DOHH2 (cell line): ENCODE measurements at regions not wholly inside any gene's neighbourhood (a gene's known extent, or its start where the extent isn't known, plus 50 kb on each side); places are given as distances from the start of the nearest gene placed in this dataset.

ENCODE experiments used
- H3F3A ChIP-seq: fragments of 200-600 bp; sonication (generic), shearing (Covaris generic); 2 replicates; pipeline ENCODE4 v1.6.0; 2016; ENCODE audit warnings: antibody characterized with exemption, mild to moderate bottlenecking; ENCODE audit not compliant: control insufficient read depth, insufficient read depth
- H3K27ac ChIP-seq: fragments of 200-600 bp; sonication (generic); 2 replicates; pipeline ENCODE4 v1.5.1; 2014; ENCODE audit warnings: low read depth, mild to moderate bottlenecking, low read length, moderate library complexity
- H3K27me3 ChIP-seq: fragments of 200-600 bp; sonication (generic); 2 replicates; pipeline ENCODE4 v1.6.1; 2014; ENCODE audit warnings: mild to moderate bottlenecking, low read length, mixed read lengths; ENCODE audit not compliant: control insufficient read depth
- H3K36me3 ChIP-seq: fragments of 200-600 bp; sonication (generic); 2 replicates; pipeline ENCODE4 v1.6.1; 2014; ENCODE audit warnings: mild to moderate bottlenecking, low read length, moderate library complexity, mixed read lengths; ENCODE audit not compliant: control insufficient read depth
- H3K4me1 ChIP-seq: fragments of 200-600 bp; sonication (generic); 2 replicates; pipeline ENCODE4 v1.6.1; 2014; ENCODE audit warnings: mild to moderate bottlenecking, low read length, mixed read lengths; ENCODE audit not compliant: control insufficient read depth
- H3K4me2 ChIP-seq: fragments of 200-600 bp; sonication (generic); 2 replicates; pipeline ENCODE4 v1.6.0; 2014; ENCODE audit warnings: mild to moderate bottlenecking, low read length, moderate library complexity
- H3K4me3 ChIP-seq: fragments of 200-600 bp; sonication (generic); 2 replicates; pipeline ENCODE4 v1.5.1; 2014; ENCODE audit warnings: mild to moderate bottlenecking, low read length, mixed read lengths
- H3K79me2 ChIP-seq: fragments of 200-600 bp; sonication (generic); 2 replicates; pipeline ENCODE4 v1.6.1; 2014; ENCODE audit warnings: mild to moderate bottlenecking, low read length, mixed read lengths; ENCODE audit not compliant: control insufficient read depth
- H3K9me2 ChIP-seq: fragments of 200-600 bp; sonication (generic); replicated peaks from 2 replicates; pipeline ENCODE4 v1.6.1; 2014; ENCODE audit warnings: mild to moderate bottlenecking, low read length, mixed read lengths; ENCODE audit not compliant: control insufficient read depth
- H3K9me3 ChIP-seq: fragments of 200-600 bp; sonication (generic); 2 replicates; pipeline ENCODE4 v1.6.1; 2014; ENCODE audit warnings: antibody characterized with exemption, low read length, mixed read lengths; ENCODE audit not compliant: control insufficient read depth, insufficient read depth
- H4K20me1 ChIP-seq: fragments of 200-600 bp; sonication (generic); 2 replicates; pipeline ENCODE4 v1.6.0; 2014; ENCODE audit warnings: low read depth, mild to moderate bottlenecking, antibody characterized with exemption, low read length, moderate library complexity; ENCODE audit not compliant: control insufficient read depth, insufficient read depth
- EZH2phosphoT487 ChIP-seq: fragments of 200-600 bp; sonication (generic); IDR thresholded peaks from 2 replicates; pipeline ENCODE4 v1.6.1; 2017; ENCODE audit warnings: borderline replicate concordance, mild to moderate bottlenecking, antibody characterized with exemption, low read length, moderate library complexity, mixed read lengths
- TF ChIP-seq, protein P1 (sequence below): fragments of 200-600 bp; sonication (generic); IDR thresholded peaks from one replicate; pipeline ENCODE4 v1.5.1; 2014; ENCODE audit warnings: antibody characterized with exemption, mild to moderate bottlenecking, low read depth, low read length; ENCODE audit not compliant: poor library complexity, severe bottlenecking

DNA sequence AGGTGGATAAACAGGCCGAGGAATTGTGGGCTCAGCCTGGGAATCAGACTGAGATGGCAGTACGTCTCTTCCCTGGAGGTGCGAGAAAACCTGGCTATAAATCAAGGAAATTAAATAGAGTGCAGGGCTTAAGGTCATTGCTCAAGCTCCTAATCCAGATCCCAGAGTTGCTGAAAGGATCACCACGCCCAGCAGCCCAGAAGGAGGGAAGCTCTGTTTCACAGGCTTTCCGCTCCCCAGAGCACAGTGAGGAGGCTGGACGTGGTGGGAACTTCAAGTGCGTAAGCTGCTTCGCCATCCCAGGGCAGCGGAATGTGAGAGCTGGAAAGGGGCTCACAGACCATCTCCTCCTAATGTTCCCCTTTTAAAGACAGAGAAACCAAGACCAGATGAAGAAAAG is 651.6 kb upstream of the TBX3 start:
- TF ChIP-seq, protein P1, sequence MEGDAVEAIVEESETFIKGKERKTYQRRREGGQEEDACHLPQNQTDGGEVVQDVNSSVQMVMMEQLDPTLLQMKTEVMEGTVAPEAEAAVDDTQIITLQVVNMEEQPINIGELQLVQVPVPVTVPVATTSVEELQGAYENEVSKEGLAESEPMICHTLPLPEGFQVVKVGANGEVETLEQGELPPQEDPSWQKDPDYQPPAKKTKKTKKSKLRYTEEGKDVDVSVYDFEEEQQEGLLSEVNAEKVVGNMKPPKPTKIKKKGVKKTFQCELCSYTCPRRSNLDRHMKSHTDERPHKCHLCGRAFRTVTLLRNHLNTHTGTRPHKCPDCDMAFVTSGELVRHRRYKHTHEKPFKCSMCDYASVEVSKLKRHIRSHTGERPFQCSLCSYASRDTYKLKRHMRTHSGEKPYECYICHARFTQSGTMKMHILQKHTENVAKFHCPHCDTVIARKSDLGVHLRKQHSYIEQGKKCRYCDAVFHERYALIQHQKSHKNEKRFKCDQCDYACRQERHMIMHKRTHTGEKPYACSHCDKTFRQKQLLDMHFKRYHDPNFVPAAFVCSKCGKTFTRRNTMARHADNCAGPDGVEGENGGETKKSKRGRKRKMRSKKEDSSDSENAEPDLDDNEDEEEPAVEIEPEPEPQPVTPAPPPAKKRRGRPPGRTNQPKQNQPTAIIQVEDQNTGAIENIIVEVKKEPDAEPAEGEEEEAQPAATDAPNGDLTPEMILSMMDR, result no peak
- no peak for TF ChIP-seq EZH2phosphoT487

GRCh38 chr12:115335048-115335447 is 651.1 kb upstream of the TBX3 start:
- H3K36me3 ChIP-seq, result no peaks in the 10 kb centered on the region
- TF ChIP-seq, protein P1, result no peak
- no peak for TF ChIP-seq EZH2phosphoT487
- H3K9me2 ChIP-seq, result no peaks in the 10 kb centered on the region
- no peaks in the 10 kb centered on the region for H3K27me3 ChIP-seq
- no peaks in the 10 kb centered on the region for H4K20me1 ChIP-seq
- H3K9me3 ChIP-seq, result no peaks in the 10 kb centered on the region
- H3K79me2 ChIP-seq, result no peaks in the 10 kb centered on the region
- H3K4me2 ChIP-seq, result no peak overlapping the region
- H3K4me3 ChIP-seq, result no peak overlapping the region
- no peak overlapping the region for H3K27ac ChIP-seq
- H3F3A ChIP-seq, result no peaks in the 10 kb centered on the region
- no peaks in the 10 kb centered on the region for H3K4me1 ChIP-seq

More for the DNA sequence above, 651.6 kb upstream of the TBX3 start:
- Histone ChIP-seq H4K20me1 (no peaks in the 10 kb centered on the region), H3K27me3 (no peaks in the 10 kb centered on the region), H3K36me3 (no peaks in the 10 kb centered on the region), H3F3A (no peaks in the 10 kb centered on the region), H3K9me3 (no peaks in the 10 kb centered on the region), H3K27ac (no peak overlapping the region), H3K4me3 (no peak overlapping the region), H3K4me1 (no peaks in the 10 kb centered on the region), H3K4me2 (no peak overlapping the region), H3K79me2 (no peaks in the 10 kb centered on the region), H3K9me2 (no peaks in the 10 kb centered on the region)

DNA sequence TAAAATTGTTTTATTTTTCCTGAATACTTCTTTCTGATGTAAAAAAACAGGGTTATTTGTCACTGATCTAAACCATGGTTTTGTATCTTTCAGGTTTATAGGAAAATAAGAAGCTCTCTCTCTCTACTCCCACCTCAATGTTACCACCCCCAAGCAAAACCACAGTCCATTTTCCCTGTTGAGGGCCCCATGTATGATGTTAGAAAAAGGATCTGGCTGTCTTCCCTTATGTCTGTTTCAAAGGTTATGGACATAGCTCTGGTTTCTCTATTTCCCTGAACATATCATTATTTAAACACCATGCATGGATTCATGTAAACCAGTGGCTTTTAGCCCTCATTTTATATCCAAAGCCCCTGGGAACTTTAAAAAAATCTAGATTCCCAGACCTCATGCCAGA is 649.0 kb upstream of the TBX3 start:
- no peaks in the 10 kb centered on the region for H3F3A ChIP-seq
- H3K4me2 ChIP-seq, result no peak overlapping the region
- H3K79me2 ChIP-seq, result no peaks in the 10 kb centered on the region
- no peaks in the 10 kb centered on the region for H3K36me3 ChIP-seq
- no peaks in the 10 kb centered on the region for H3K9me3 ChIP-seq
- TF ChIP-seq, protein P1, result no peak
- TF ChIP-seq EZH2phosphoT487, result no peak
- no peak overlapping the region for H3K4me3 ChIP-seq
- no peak overlapping the region for H3K27ac ChIP-seq
- H4K20me1 ChIP-seq, result no peaks in the 10 kb centered on the region
- no peaks in the 10 kb centered on the region for H3K4me1 ChIP-seq
- H3K9me2 ChIP-seq, result no peaks in the 10 kb centered on the region
- H3K27me3 ChIP-seq, result no peaks in the 10 kb centered on the region

- Histone ChIP-seq H3K4me1 (peaks cover 14% of the 10 kb centered on the region), H3K4me2 (no peak overlapping the region), H3K9me2 (no peaks in the 10 kb centered on the region), H4K20me1 (no peaks in the 10 kb centered on the region), H3K27ac (no peak overlapping the region), H3K27me3 (no peaks in the 10 kb centered on the region), H3F3A (no peaks in the 10 kb centered on the region), H3K9me3 (no peaks in the 10 kb centered on the region), H3K4me3 (no peak overlapping the region), H3K79me2 (no peaks in the 10 kb centered on the region), H3K36me3 (no peaks in the 10 kb centered on the region)
- TF ChIP-seq, protein P1, result no peak
- TF ChIP-seq EZH2phosphoT487, result no peak
Observed at GRCh38 chr12:115325858-115326257, 641.9 kb upstream of the TBX3 start.
